Liver (tissue), 8 donors: ENCODE measurements at regions not wholly inside any gene's neighbourhood (a gene's known extent, or its start where the extent isn't known, plus 50 kb on each side); places are given as distances from the start of the nearest gene placed in this dataset.

Experiments
- DNase-seq: peaks from one replicate; pipeline ENCODE4 v3.0.0-alpha.2; 2017; ENCODE audit warnings: low spot score
- H3K27ac ChIP-seq, 2 donors: one replicate each; pipeline ENCODE4 v1.7.0; 2013; ENCODE audit warnings: inconsistent platforms in 2 of 2, low read length in 2 of 2, control low read depth in 1 of 2, low read depth in 1 of 2, mild to moderate bottlenecking in 1 of 2
- H3K27me3 ChIP-seq, 4 donors: one replicate each; pipeline versions ENCODE4 v1.6.1 to v1.7.0; 2013; ENCODE audit warnings: low read length in 3 of 4, inconsistent platforms in 1 of 4, mild to moderate bottlenecking in 1 of 4, moderate library complexity in 1 of 4; ENCODE audit not compliant: control insufficient read depth in 4 of 4, insufficient read depth in 4 of 4
- H3K36me3 ChIP-seq, 4 donors: one replicate each; pipeline versions ENCODE4 v1.6.1 to v1.7.0; 2013; ENCODE audit warnings: low read length in 3 of 4, mild to moderate bottlenecking in 3 of 4, low read depth in 1 of 4, moderate library complexity in 1 of 4; ENCODE audit not compliant: control insufficient read depth in 4 of 4, insufficient read depth in 3 of 4
- H3K4me1 ChIP-seq, 4 donors: one replicate each; pipeline versions ENCODE4 v1.6.1 to v1.7.0; 2013; ENCODE audit warnings: low read length in 3 of 4, mild to moderate bottlenecking in 3 of 4, moderate library complexity in 1 of 4; ENCODE audit not compliant: control insufficient read depth in 4 of 4, insufficient read depth in 4 of 4
- H3K4me3 ChIP-seq, 3 donors: one replicate each; pipeline versions ENCODE4 v1.6.1 to v1.7.0; 2013; ENCODE audit warnings: low read length in 3 of 3, control low read depth in 1 of 3, low read depth in 1 of 3, mild to moderate bottlenecking in 1 of 3
- H3K9ac ChIP-seq, 2 donors: one replicate each; pipeline ENCODE4 v1.7.0; 2013; ENCODE audit warnings: low read length in 2 of 2, mild to moderate bottlenecking in 2 of 2, moderate library complexity in 2 of 2, control low read depth in 1 of 2, low read depth in 1 of 2
- H3K9me3 ChIP-seq, 4 donors: one replicate each; pipeline versions ENCODE4 v1.6.1 to v1.7.0; 2013; ENCODE audit warnings: low read length in 3 of 4; ENCODE audit not compliant: control insufficient read depth in 4 of 4
- ATF3 ChIP-seq: IDR thresholded peaks from 2 replicates; pipeline ENCODE4 v1.6.1; 2016; ENCODE audit warnings: antibody characterized with exemption
- EGR1 ChIP-seq, 2 donors: IDR thresholded peaks; 2 replicates each; pipeline ENCODE4 v1.6.1; 2016 to 2018; ENCODE audit warnings: antibody characterized with exemption in 2 of 2, low read depth in 2 of 2
- FOXA1 ChIP-seq: IDR thresholded peaks from 2 replicates; pipeline ENCODE4 v1.6.1; 2016; ENCODE audit warnings: antibody characterized with exemption
- FOXA2 ChIP-seq: IDR thresholded peaks from 2 replicates; pipeline ENCODE4 v1.6.1; 2016; ENCODE audit warnings: antibody characterized with exemption
- GABPA ChIP-seq, 2 donors: IDR thresholded peaks in 1 of 2; conservative IDR thresholded peaks in 1 of 2; 2 replicates each; pipeline ENCODE4 v1.6.1; 2016; ENCODE audit warnings: antibody characterized with exemption in 2 of 2, mild to moderate bottlenecking in 1 of 2, moderate library complexity in 1 of 2
- HNF4A ChIP-seq, 2 donors: conservative IDR thresholded peaks; 2 replicates each; pipeline ENCODE4 v1.6.1; 2016; ENCODE audit warnings: antibody characterized with exemption in 2 of 2, mild to moderate bottlenecking in 2 of 2
- HNF4G ChIP-seq: IDR thresholded peaks from 2 replicates; pipeline ENCODE4 v1.6.1; 2016; ENCODE audit warnings: antibody characterized with exemption
- MAX ChIP-seq: IDR thresholded peaks from 2 replicates; pipeline ENCODE4 v1.6.1; 2016; ENCODE audit warnings: antibody characterized with exemption
- NR2F2 ChIP-seq: IDR thresholded peaks from 2 replicates; pipeline ENCODE4 v1.6.1; 2016; ENCODE audit warnings: antibody characterized with exemption
- RXRA ChIP-seq, 2 donors: IDR thresholded peaks; 2 replicates each; pipeline ENCODE4 v1.6.1; 2017 to 2018; ENCODE audit warnings: antibody characterized with exemption in 2 of 2, mild to moderate bottlenecking in 1 of 2
- SP1 ChIP-seq: IDR thresholded peaks from 2 replicates; pipeline ENCODE4 v1.6.1; 2018; ENCODE audit warnings: antibody characterized with exemption, mild to moderate bottlenecking
- TAF1 ChIP-seq: conservative IDR thresholded peaks from 2 replicates; pipeline ENCODE4 v1.6.1; 2016; ENCODE audit warnings: antibody characterized with exemption, mild to moderate bottlenecking
- YY1 ChIP-seq: IDR thresholded peaks from 2 replicates; pipeline ENCODE4 v1.6.1; 2016; ENCODE audit warnings: antibody characterized with exemption, mild to moderate bottlenecking
- ZBTB33 ChIP-seq: IDR thresholded peaks from 2 replicates; pipeline ENCODE4 v1.6.1; 2016; ENCODE audit warnings: antibody characterized with exemption
- WGBS: extraction: QIAGEN DNeasy Blood & Tissue Kit; methylation state at CpG from one replicate; pipeline ENCODE4 v1.1.7; 2013; 5-methylcytosine and 5-hydroxymethylcytosine counted together
- TF ChIP-seq, protein P1 (sequence below): fragments of 150-350 bp; IDR thresholded peaks from 2 replicates; pipeline ENCODE4 v1.5.1; 2017; ENCODE audit warnings: improper control_type of control experiment, low read depth, low read length; ENCODE audit not compliant: missing input control
- TF ChIP-seq, protein P2 (sequence below): IDR thresholded peaks from 2 replicates; pipeline ENCODE4 v1.6.1; 2016; ENCODE audit warnings: antibody characterized with exemption, mild to moderate bottlenecking
- donor health status: healthy.
- donor health status: healthy.
- donor health status: healthy.
- donor health status: healthy.
- donor health status: healthy.

- no peaks in the 10 kb centered on the region for H3K27me3 ChIP-seq
- TF ChIP-seq, protein P1, sequence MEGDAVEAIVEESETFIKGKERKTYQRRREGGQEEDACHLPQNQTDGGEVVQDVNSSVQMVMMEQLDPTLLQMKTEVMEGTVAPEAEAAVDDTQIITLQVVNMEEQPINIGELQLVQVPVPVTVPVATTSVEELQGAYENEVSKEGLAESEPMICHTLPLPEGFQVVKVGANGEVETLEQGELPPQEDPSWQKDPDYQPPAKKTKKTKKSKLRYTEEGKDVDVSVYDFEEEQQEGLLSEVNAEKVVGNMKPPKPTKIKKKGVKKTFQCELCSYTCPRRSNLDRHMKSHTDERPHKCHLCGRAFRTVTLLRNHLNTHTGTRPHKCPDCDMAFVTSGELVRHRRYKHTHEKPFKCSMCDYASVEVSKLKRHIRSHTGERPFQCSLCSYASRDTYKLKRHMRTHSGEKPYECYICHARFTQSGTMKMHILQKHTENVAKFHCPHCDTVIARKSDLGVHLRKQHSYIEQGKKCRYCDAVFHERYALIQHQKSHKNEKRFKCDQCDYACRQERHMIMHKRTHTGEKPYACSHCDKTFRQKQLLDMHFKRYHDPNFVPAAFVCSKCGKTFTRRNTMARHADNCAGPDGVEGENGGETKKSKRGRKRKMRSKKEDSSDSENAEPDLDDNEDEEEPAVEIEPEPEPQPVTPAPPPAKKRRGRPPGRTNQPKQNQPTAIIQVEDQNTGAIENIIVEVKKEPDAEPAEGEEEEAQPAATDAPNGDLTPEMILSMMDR, result no peak
- TF ChIP-seq GABPA (IDR thresholded peaks at IDR 0.05 in 1 of 2, conservative IDR thresholded peaks at IDR 0.05 in 1 of 2) (no peak), TAF1 (no peak), YY1 (no peak), RXRA (IDR thresholded peaks at IDR 0.05) (no peak), MAX (no peak), HNF4G (no peak), SP1 (no peak), ZBTB33 (no peak), FOXA1 (no peak), HNF4A (conservative IDR thresholded peaks at IDR 0.05) (no peak), EGR1 (IDR thresholded peaks at IDR 0.05; ENCODE audit: low read depth in 2 of 2) (no peak)
- TF ChIP-seq, protein P2, sequence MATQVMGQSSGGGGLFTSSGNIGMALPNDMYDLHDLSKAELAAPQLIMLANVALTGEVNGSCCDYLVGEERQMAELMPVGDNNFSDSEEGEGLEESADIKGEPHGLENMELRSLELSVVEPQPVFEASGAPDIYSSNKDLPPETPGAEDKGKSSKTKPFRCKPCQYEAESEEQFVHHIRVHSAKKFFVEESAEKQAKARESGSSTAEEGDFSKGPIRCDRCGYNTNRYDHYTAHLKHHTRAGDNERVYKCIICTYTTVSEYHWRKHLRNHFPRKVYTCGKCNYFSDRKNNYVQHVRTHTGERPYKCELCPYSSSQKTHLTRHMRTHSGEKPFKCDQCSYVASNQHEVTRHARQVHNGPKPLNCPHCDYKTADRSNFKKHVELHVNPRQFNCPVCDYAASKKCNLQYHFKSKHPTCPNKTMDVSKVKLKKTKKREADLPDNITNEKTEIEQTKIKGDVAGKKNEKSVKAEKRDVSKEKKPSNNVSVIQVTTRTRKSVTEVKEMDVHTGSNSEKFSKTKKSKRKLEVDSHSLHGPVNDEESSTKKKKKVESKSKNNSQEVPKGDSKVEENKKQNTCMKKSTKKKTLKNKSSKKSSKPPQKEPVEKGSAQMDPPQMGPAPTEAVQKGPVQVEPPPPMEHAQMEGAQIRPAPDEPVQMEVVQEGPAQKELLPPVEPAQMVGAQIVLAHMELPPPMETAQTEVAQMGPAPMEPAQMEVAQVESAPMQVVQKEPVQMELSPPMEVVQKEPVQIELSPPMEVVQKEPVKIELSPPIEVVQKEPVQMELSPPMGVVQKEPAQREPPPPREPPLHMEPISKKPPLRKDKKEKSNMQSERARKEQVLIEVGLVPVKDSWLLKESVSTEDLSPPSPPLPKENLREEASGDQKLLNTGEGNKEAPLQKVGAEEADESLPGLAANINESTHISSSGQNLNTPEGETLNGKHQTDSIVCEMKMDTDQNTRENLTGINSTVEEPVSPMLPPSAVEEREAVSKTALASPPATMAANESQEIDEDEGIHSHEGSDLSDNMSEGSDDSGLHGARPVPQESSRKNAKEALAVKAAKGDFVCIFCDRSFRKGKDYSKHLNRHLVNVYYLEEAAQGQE, result no peak
- H3K36me3 ChIP-seq, result no peaks in the 10 kb centered on the region
- DNase-seq, result no peak
- no peak overlapping the region for H3K27ac ChIP-seq
- H3K9ac ChIP-seq, result no peak overlapping the region
- no peaks in the 10 kb centered on the region for H3K9me3 ChIP-seq
- H3K4me3 ChIP-seq, result no peak overlapping the region
- WGBS, result 65% methylated on average over 1 of the region's 1 CpG
- no peaks in the 10 kb centered on the region for H3K4me1 ChIP-seq
Observed at GRCh38 chr1:194241215-194241614, 1054.8 kb upstream of the B3GALT2 start.

DNA sequence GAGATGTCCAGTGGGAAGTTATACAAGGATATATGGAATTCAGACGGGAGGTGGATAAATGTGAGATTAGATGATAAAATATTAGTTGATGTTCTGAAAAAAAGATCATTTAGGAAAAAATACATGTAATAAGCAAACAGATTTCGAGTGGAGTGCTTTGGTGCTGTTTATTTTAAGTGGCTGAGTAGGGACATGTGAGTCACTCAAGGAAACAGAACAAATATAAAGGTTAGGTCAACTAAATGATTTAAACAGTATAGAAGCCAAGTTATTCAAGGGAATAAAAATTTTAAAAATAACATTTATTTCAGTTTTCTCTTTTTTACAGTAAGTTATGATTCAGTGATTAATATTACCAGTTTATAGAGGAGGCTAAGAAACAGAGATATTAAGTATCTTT, 1046.7 kb upstream of the B3GALT2 start:
- 40% methylated on average over 2 of the region's 2 CpGs for WGBS
- no peak for DNase-seq
- TF ChIP-seq TAF1 (no peak), ZBTB33 (no peak), ATF3 (no peak), GABPA (IDR thresholded peaks at IDR 0.05 in 1 of 2, conservative IDR thresholded peaks at IDR 0.05 in 1 of 2) (no peak), FOXA2 (no peak), NR2F2 (no peak), YY1 (no peak), FOXA1 (no peak)
- TF ChIP-seq, protein P2, result no peak
- TF ChIP-seq, protein P1, result no peak

More for the DNA sequence above, 1046.7 kb upstream of the B3GALT2 start:
- Histone ChIP-seq H3K27me3 (no peaks in the 10 kb centered on the region), H3K4me3 (no peak overlapping the region), H3K27ac (no peak overlapping the region), H3K36me3 (no peaks in the 10 kb centered on the region), H3K9me3 (no peaks in the 10 kb centered on the region), H3K4me1 (no peaks in the 10 kb centered on the region), H3K9ac (no peak overlapping the region)
